Right renal cortex interstitium (tissue), 3 donors: ENCODE measurements at regions not wholly inside any gene's neighbourhood (a gene's known extent, or its start where the extent isn't known, plus 50 kb on each side); places are given as distances from the start of the nearest gene placed in this dataset.
A peak's percentile ranks its signal among the peaks of the same experiment; 100 is the strongest.
"Not testable (repeated sequence)": the region's sequence is repeated elsewhere in the genome, so short reads cannot be mapped to it uniquely, and the experiment has no call there.

ENCODE experiments used
- DNase-seq, 3 donors: peaks; one replicate each; pipeline ENCODE4 v3.0.0-alpha.2; 2013; ENCODE audit warnings: low read depth in 3 of 3, low spot score in 2 of 3

DNA sequence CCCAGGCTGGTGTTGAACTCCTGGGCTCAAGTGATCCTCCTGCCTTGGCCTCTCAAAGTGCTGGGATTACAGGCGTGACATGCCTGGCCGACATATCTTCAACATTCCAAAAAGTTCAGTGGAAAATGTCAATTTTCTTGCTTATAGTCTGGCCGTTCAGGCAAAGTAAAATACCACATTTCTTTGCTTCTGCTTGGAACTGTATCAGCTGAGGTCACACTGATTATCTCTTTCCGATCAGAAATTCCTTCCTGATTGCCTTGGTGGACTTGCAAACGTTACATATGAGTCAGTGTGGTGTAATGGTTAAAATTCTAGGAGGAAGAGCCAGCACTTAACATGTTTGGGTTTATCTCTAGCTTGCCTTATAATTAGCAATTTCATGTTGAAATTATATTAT is 170.6 kb upstream of the ERV3-1 start:
- not testable (repeated sequence) for DNase-seq

DNA sequence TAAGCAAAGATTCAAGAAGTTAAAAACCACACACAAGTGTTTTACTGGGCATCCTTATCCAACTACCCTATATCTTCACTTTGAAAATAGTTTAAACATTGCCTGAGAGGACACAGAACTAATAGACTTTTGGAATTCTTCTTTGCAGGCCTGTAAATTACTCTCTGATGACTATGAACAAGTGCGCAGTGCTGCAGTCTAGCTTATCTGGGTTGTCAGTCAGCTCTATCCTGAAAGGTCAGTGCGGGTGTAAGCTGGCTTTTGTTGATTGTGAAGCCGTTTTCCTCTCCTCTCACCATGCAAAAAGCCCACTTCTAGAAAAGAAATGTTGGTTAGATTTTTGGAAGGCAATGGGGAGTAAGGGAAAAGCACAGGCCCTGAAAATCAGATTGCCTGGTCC is 143.6 kb upstream of the ERV3-1 start:
- not testable (repeated sequence) for DNase-seq

- DNase-seq, result not testable (repeated sequence)
Observed at GRCh38 chr7:65146118-65146914, 139.8 kb upstream of the ERV3-1 start.

DNA sequence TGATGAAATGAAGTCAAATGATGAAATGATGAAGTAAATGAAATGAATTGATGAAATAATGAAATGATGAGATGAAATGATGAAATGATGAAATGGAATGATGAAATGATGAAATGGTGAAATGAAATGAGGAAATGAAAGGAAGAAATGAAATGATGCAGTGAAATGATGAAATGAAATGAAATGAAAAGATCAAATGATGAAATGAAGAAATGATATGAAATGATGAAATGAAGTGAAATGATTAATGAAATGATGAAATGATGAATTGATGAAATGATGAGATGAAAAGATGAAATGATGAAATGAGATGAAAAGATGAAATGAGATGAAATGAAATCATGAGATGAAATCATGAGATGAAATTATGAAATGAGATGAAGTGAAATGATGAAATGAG is 139.2 kb upstream of the ERV3-1 start:
- not testable (repeated sequence) for DNase-seq

- not testable (repeated sequence) for DNase-seq
Observed at GRCh38 chr7:65145008-65145407, 138.5 kb upstream of the ERV3-1 start.

- not testable (repeated sequence) for DNase-seq
Observed at GRCh38 chr7:65144557-65144956, 138.1 kb upstream of the ERV3-1 start.

GRCh38 chr7:65144119-65144518 is 137.6 kb upstream of the ERV3-1 start:
- not testable (repeated sequence) for DNase-seq

GRCh38 chr7:65141894-65142293 is 135.4 kb upstream of the ERV3-1 start:
- DNase-seq, result not testable (repeated sequence)

- not testable (repeated sequence) for DNase-seq
Observed at GRCh38 chr7:65141405-65141778, 134.9 kb upstream of the ERV3-1 start.

DNA sequence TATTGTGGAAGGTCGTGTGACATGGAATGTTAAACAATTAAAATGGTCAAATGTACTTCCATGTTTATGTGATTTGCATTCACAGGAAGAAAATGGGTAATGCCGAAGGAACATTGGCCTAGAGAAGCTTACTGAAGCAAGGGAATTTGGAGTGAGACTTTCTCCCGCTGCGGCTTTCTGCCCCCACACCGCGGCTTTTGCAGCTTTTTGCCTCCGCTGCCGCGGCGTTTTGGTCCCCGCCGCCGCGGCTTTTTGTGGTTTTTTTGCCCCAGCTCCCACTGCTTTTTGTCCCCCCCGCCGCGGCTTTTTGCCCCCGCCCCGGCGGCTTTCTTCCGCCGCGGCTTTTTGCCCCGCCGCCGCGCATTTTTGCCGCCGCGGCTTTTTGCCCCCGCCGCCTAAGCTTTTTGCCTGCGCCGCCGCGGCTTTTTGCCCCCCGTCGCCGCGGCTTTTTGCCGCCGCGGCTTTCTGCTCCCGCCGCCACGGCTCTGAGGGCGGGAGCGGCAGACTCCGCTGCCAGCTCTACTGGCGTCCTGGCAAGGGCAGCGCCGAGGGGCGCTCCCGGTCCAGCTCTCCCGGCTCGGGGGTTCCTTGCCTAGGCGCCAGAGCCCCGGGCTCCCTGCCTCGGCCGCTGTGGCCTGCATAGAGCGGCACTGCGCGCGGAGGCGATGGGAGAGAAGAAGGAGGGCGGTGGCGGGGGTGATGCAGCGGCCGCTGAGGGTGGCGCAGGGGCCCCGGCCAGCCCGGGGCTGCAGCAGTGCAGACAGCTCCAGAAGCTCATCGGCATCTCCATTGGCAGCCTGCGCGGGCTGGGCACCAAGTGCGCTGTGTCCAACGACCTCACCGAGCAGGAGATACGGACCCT is 134.3 kb upstream of the ERV3-1 start:
- DNase-seq, result not testable (repeated sequence)

DNA sequence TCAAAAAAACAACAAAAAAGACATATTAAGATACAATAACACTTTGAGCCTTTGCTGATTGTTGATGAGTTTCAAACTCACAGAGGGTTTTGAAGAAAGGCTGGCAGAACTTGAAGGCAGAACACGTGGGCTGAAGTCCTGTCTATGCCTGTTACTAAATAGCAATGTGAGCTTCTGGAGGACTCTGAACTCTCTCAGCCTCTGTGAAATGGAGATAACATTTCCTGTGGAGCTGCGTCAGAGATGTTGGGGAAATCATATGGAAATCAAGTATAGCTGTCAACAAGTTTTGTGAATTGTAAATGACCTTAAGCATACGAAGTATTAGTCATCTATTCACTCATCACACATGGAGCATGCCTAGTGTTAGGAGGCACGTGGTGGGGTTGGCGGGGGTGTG is 130.4 kb upstream of the ERV3-1 start:
- not testable (repeated sequence) for DNase-seq

DNA sequence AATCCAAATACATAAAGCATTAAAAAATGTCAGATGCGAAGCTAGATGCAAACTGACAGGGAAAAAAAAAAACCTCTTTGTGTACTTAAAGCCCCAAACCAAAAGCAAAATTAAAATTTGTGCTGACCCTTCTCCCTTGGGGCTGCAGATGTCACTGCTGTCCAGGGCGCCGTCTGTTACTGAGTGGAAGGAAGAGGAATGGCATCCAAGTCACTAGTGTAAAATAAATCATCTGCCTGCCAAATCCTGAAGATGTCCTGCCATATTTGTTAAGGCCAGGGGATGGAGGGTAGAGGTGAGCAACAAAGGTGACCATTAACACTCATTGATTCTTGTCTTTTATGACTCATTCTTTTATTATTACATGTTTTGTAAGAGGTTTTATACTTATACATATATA is 126.6 kb upstream of the ERV3-1 start:
- not testable (repeated sequence) for DNase-seq

DNA sequence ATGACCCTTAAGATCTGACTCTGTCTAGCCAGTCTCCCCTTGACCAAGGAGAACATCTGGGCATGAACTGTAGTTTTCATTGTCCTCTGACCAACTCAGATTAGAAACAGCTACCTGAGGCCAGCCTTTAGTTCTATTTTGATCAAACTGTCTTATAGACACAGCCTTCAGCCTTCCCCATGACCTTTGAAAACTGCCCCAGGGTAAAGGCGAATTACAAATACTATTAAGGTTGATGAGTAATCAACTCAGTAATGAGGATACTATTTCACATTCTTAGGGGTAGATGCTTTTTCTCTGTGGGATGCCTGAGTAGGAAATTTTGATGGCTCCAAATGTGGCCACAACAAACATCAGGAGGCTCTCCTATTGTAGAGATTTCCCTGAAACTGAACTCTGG is 125.8 kb upstream of the ERV3-1 start:
- DNase-seq, result not testable (repeated sequence)

- DNase-seq, result not testable (repeated sequence)
Observed at GRCh38 chr7:65127364-65127763, 120.9 kb upstream of the ERV3-1 start.

DNA sequence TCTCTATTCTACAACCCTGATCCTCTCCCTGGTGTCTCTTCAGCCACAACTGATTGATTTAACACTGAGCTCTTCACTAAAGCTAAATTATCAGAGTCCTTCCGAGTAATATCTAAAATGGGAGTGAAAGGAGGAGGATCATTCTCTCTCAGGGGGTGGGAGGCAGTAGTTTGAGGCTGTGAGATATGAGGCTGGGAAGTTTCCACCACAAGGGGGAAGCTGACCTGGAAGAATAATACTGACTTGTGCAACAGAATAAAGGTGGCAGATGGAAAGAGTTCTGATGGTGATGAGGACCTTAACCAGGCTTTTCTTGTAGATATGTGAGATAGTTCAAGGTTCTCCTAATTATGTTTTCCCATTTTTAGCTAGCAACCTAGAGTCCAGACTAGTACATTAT is 118.1 kb upstream of the ERV3-1 start:
- not testable (repeated sequence) for DNase-seq

DNA sequence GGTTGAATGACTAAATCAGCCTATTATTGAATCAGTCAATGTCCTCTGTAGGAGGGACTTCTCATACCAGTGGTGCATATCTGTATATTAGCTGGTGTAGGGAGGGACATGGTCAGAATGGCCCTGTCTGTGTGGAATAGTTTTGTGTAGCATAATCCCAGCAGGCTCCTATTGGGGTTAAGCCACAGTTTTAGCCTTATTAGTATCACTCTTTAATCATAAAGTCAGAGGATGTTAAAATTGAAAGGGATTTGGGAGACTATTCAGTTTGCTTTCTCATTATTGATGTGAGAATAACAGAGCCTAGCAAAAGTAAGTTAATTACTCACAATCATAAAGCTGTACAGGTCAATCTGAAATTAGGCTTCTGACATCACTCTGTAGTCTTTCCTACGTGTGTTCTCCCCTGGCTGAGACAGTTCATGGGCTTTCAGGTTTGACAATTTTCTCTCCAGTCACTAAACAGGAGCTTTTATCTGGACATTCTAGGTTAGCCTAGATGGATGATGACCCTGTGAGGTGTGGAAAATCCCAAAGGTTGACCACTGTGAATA is 99.2 kb upstream of the ERV3-1 start:
- not testable (repeated sequence) for DNase-seq

- not testable (repeated sequence) for DNase-seq
Observed at GRCh38 chr7:65100499-65100898, 94.0 kb upstream of the ERV3-1 start.

GRCh38 chr7:65081669-65082055 is 75.2 kb upstream of the ERV3-1 start:
- not testable (repeated sequence) for DNase-seq

DNA sequence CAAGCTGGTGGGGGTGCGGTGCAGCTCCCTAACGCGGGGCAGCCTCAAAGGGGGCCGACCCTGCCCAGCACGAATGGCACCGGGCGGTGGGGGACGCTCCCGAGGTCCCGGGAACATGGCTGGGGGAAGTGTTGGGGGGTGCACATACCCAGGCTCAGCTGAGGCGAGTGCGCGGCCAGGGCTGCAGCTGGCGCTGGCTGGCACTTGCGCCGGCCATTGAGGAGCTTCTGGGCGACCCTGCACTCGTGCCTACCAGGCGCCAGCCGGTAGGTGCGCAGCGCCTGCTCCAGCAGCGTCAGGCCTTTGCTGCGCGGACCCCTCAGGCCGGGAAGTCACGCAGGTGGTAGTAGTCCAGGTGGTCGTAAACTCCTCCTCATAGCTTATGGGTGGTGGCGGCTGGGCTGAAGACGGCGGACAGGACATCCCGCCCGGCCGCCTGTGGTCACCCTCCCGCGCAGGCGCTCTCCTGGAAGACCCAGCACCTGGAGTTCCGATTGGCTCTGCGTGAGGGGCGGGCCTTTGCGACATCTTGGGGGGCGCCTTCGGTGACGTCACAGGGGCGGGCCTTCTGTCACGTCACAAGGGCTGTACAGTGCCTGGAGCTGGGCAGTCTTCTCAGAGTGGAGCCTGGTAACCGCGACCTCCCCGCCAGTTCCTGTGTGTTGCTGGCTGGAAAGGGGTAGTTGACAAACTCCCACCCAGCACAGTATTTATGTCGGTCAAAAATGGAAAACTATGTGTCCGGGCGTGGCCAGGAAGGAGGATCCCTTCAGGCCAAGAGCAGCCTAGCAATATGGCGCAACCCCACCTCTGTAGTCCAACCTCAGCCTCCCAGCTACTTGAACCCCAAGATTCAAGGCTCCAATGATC is 74.5 kb upstream of the ERV3-1 start:
- DNase-seq, result peak; percentile 76 to 89 (median 81)

- not testable (repeated sequence) for DNase-seq
Observed at GRCh38 chr7:65074959-65075358, 68.5 kb upstream of the ERV3-1 start.
